RWPE1 (cell line): ENCODE measurements at regions not wholly inside any gene's neighbourhood (a gene's known extent, or its start where the extent isn't known, plus 50 kb on each side); places are given as distances from the start of the nearest gene placed in this dataset.

Experiments used
- CTCF ChIA-PET: fragments of 350-600 bp; sonication (Branson Sonifier 250); formaldehyde crosslinking; extraction: SDS; loops from one replicate; lab custom pipeline; 2021; lab: Yijun Ruan, JAX
- POLR2A ChIA-PET: fragments of 400-600 bp; formaldehyde crosslinking; extraction: SDS; loops from one replicate; lab custom pipeline; 2020; ENCODE audit warnings: antibody characterized with exemption; ENCODE audit not compliant: low non-redundant PET; lab: Yijun Ruan, JAX
- DNase-seq: peaks from one replicate; pipeline ENCODE4 v3.0.0; 2012; ENCODE audit warnings: low spot score
- H3K27ac ChIP-seq: fragments of 450-650 bp; 2 replicates; pipeline ENCODE4 v1.5.1; 2017
- TF ChIP-seq, protein P1 (sequence below): fragments of 450-650 bp; conservative IDR thresholded peaks from 2 replicates; pipeline ENCODE4 v1.5.1; 2017; ENCODE audit warnings: low read depth, mild to moderate bottlenecking

DNA sequence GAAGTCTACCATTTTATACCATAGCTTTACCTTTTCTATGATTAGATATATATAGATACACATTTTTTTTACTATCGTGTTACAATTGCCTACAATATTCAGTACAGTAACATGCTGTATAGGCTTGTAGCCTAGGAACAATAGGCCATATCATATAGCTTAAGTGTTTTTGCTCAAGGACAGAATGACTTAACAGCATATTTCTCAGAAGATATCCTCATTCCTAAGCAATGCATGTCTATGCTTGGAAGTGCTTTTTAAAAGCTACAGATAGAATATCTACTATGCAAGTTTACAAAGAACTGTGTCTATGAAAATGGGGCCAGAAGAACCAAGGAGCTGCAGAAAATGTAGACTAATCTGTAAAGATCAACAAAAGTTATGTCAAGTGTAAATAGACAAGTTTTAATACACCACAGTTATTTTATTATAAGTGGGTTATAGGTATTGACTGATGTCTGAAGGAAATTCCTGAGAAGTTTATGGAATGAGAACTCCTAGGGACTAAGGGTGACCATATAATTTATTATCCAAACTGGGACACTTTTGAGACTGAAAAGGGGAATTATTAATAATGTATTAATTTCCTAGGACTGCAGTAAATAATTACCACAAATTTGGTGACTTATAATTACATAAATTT, 138.7 kb upstream of the TGFBR2 start:
- CTCF ChIA-PET = interaction anchor here (0.7 to 0.9 kb wide), 2 partner anchors 9 to 132 kb away, joined by 3 to 4 read pairs; no protein-coding TSS in a partner anchor
- POLR2A ChIA-PET = no interaction called here
- TF ChIP-seq, protein P1, sequence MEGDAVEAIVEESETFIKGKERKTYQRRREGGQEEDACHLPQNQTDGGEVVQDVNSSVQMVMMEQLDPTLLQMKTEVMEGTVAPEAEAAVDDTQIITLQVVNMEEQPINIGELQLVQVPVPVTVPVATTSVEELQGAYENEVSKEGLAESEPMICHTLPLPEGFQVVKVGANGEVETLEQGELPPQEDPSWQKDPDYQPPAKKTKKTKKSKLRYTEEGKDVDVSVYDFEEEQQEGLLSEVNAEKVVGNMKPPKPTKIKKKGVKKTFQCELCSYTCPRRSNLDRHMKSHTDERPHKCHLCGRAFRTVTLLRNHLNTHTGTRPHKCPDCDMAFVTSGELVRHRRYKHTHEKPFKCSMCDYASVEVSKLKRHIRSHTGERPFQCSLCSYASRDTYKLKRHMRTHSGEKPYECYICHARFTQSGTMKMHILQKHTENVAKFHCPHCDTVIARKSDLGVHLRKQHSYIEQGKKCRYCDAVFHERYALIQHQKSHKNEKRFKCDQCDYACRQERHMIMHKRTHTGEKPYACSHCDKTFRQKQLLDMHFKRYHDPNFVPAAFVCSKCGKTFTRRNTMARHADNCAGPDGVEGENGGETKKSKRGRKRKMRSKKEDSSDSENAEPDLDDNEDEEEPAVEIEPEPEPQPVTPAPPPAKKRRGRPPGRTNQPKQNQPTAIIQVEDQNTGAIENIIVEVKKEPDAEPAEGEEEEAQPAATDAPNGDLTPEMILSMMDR = no peak
- H3K27ac ChIP-seq = no peak overlapping the region
- DNase-seq = no peak

DNA sequence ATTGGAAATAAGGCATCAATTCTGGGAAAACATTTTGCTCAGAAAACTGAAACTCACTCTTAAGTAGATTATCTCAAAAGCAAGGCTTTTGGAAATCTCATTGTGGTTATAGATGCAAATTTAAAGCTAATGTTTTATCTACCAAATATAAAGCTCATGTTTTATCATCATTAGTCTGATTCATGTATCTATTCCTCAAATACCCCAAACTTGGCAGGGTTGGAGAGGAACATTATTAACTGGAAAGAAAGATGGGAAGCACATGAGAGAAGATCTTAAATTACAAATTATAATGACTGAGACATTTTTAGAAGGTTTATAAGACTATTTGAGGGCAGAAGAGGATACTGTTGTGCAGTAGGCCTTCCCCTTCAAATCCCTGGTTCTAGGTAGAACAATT, 137.3 kb upstream of the TGFBR2 start:
- DNase-seq = no peak
- TF ChIP-seq, protein P1 = no peak
- no peak overlapping the region for H3K27ac ChIP-seq
- POLR2A ChIA-PET = no interaction called here
- CTCF ChIA-PET = no interaction called here

DNA sequence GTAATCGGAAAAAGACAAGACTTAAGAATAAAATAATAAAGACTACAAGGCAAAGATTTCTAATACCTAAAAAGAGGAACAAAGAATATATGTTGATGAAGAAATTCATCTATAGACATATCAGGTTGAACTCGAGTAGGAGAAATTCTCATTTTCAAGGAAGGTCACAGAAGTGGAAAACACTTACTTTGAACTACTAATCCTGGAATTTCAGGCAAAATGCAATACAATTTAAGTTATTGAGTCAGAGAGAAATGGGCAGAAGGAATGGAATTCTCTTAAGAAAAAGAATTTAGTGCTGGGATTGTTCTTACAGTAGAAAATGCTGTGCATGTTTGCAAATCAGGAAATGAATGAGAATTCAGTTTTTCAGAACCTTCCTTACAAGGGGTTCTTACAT, 135.9 kb upstream of the TGFBR2 start:
- TF ChIP-seq, protein P1 = no peak
- no peak for DNase-seq
- CTCF ChIA-PET = no interaction called here
- POLR2A ChIA-PET = no interaction called here
- no peak overlapping the region for H3K27ac ChIP-seq

DNA sequence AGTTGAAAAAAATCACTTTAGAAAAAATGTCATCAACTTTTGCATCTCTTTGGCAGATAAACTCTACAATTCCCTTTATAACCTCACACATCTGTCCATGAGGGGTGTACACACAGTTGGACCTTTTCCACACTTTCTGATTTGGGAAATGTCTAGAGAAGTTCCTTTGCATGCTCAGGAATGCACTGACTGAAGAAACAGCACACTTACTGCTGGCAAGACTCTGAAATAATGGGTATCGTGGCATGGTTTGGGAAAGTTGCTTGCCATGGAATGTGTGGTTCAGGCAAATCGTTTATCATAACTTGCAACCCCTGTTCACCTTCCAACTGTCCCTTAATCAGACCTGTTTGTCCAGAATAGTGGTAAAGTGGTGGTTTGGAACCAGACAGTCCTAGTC, 135.3 kb upstream of the TGFBR2 start:
- POLR2A ChIA-PET = no interaction called here
- TF ChIP-seq, protein P1 = no peak
- CTCF ChIA-PET = no interaction called here

DNA sequence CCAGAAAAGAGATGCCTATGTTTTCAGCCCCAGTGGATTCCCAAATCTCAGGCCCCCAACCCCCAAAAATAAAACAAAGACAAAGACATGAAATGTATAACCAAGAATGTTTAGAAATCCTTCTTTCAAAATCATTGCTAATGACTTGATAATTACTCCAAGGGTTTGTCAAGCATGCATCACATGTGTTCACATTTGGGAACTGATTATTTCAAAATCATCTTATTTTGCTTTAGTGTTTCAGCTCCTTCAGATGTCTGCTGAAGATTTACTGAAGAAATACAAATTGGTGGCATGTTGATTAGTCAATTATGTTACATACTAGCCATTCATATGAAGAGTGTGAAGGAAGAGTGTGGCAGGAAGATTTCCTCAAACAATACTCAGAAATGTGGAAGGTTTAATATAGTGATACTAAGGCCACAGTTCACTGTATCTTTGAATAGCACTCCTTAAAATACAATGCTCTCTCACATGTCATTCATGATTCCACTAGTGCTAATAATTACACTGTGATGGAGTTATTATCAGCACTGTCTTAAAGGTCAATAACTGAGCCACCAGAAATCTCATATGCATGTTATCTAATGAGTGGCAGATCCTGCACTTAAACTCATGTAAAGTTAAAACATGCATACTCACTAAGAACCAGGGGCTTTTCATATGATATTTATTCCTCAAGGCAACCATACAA, 134.5 kb upstream of the TGFBR2 start:
- no peak overlapping the region for H3K27ac ChIP-seq
- CTCF ChIA-PET = no interaction called here
- DNase-seq = no peak
- POLR2A ChIA-PET = no interaction called here
- TF ChIP-seq, protein P1 = no peak

More for the DNA sequence above, 135.3 kb upstream of the TGFBR2 start:
- DNase-seq = no peak
- no peak overlapping the region for H3K27ac ChIP-seq

DNA sequence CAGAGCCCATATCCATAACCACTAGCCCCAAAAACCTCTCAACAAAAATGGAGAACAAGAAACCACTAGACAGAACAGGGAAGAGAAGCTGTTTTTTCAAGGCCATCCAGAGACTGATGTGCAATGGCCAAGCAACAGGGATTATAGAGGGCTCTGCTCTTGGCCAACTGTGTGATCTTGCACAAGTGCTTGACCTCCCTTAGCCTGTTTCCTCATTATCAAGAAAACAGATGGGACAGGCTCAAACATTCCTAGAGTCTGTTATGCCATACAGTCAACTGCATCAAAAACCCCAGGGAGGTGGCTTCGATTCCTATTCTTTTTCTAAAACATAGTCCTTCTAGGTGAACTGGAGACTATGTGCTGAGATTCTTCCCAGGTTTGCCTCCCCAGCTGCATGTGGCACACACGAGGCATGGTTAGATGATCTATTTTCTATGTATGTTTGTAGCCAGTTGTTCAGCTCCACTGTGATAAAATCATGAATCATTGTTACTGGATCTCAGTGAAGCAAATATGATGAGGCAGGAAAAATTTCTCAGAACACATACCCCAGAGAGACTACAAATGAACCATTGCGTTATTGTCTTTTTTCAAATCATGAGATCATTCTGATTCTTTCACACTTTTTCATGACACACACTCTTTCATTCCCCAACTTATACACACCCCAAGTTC, 132.9 kb upstream of the TGFBR2 start:
- H3K27ac ChIP-seq = no peak overlapping the region
- ChIA-PET POLR2A (no interaction called here), CTCF (no interaction called here)
- TF ChIP-seq, protein P1 = no peak
- no peak for DNase-seq
